ENCODE measurements at regions not wholly inside any gene's neighbourhood (a gene's known extent, or its start where the extent isn't known, plus 50 kb on each side); places are given as distances from the start of the nearest gene placed in this dataset.

DNA sequence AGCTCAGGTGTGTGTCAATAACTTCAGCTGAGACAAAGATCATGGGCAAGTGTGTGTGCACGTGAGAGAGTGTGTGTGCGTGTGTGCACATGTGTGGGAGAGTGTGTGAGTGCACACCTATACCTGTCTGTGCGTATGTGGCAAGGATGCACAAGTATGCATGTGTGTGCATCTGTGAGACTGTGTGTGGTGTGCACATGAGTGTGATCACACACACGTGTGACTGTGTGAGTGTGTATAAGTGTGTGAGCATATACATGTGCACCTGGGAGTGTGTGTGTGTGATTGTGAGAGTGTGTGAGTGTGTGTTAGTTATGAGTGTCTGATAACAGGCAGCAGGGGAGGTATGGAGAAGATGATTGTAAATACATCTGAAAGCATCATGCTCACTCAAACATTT, 657.3 kb upstream of the PFKP start:
- Histone ChIP-seq H3K79me2 (ENCODE audit: insufficient read depth, low read length) (no peaks in the 10 kb centered on the region), H3K4me2 (ENCODE audit: insufficient read depth, low read length) (no peak overlapping the region), H3K36me3 (ENCODE audit: insufficient read depth, low read length) (no peaks in the 10 kb centered on the region), H3K4me1 (ENCODE audit: insufficient read depth, low read length) (no peaks in the 10 kb centered on the region), H3K4me3 (ENCODE audit: insufficient read depth, low read length) (no peak overlapping the region), H3K27me3 (ENCODE audit: insufficient read depth, low read length) (no peaks in the 10 kb centered on the region), H3K27ac (ENCODE audit: low read depth, low read length) (no peak overlapping the region), H3K9me3 (ENCODE audit: low read depth, low read length) (peaks cover 3% of the 10 kb centered on the region), H4K20me1 (ENCODE audit: insufficient read depth, low read length) (no peaks in the 10 kb centered on the region), H2AFZ (ENCODE audit: low read length) (no peak overlapping the region)
- peak; percentile 10 for DNase-seq (ENCODE audit: insufficient read length, low spot score, missing footprints)
- TF ChIP-seq, protein P1, sequence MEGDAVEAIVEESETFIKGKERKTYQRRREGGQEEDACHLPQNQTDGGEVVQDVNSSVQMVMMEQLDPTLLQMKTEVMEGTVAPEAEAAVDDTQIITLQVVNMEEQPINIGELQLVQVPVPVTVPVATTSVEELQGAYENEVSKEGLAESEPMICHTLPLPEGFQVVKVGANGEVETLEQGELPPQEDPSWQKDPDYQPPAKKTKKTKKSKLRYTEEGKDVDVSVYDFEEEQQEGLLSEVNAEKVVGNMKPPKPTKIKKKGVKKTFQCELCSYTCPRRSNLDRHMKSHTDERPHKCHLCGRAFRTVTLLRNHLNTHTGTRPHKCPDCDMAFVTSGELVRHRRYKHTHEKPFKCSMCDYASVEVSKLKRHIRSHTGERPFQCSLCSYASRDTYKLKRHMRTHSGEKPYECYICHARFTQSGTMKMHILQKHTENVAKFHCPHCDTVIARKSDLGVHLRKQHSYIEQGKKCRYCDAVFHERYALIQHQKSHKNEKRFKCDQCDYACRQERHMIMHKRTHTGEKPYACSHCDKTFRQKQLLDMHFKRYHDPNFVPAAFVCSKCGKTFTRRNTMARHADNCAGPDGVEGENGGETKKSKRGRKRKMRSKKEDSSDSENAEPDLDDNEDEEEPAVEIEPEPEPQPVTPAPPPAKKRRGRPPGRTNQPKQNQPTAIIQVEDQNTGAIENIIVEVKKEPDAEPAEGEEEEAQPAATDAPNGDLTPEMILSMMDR (IDR thresholded peaks at IDR 0.05; ENCODE audit: extremely low read depth, low read depth, low read length) = no peak

DNA sequence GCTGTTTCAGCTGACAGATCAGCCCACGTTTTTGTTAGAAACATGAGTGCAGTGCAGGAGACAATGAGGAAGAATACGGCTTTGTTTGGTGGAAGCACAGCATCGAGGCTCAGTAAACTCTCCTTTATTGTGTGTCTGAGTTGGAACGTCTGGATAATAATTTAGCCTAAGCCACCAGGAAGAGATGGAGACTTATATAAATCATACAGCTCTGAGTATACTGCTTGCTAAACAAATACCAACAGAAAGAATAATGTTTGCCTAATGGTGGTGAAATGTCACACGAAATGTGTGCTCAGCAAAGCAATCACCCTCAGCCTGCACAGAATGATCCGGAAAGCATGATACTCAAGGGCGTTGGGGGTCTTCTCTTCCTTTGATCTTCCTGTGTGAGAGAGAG, 664.1 kb upstream of the ADARB2 start:
- no peak overlapping the region for H3K27ac ChIP-seq (ENCODE audit: low read depth, low read length)
- H3K36me3 ChIP-seq (ENCODE audit: insufficient read depth, low read length) = no peaks in the 10 kb centered on the region
- no peaks in the 10 kb centered on the region for H3K4me1 ChIP-seq (ENCODE audit: insufficient read depth, low read length)
- no peak overlapping the region for H3K4me3 ChIP-seq (ENCODE audit: insufficient read depth, low read length)
- no peak overlapping the region for H2AFZ ChIP-seq (ENCODE audit: low read length)
- H3K4me2 ChIP-seq (ENCODE audit: insufficient read depth, low read length) = no peak overlapping the region
- DNase-seq (ENCODE audit: insufficient read length, low spot score, missing footprints) = no peak
- TF ChIP-seq, protein P1 (IDR thresholded peaks at IDR 0.05; ENCODE audit: extremely low read depth, low read depth, low read length) = no peak
- no peaks in the 10 kb centered on the region for H3K79me2 ChIP-seq (ENCODE audit: insufficient read depth, low read length)
- H4K20me1 ChIP-seq (ENCODE audit: insufficient read depth, low read length) = no peaks in the 10 kb centered on the region
- H3K9me3 ChIP-seq (ENCODE audit: low read depth, low read length) = no peaks in the 10 kb centered on the region
- no peaks in the 10 kb centered on the region for H3K27me3 ChIP-seq (ENCODE audit: insufficient read depth, low read length)

DNA sequence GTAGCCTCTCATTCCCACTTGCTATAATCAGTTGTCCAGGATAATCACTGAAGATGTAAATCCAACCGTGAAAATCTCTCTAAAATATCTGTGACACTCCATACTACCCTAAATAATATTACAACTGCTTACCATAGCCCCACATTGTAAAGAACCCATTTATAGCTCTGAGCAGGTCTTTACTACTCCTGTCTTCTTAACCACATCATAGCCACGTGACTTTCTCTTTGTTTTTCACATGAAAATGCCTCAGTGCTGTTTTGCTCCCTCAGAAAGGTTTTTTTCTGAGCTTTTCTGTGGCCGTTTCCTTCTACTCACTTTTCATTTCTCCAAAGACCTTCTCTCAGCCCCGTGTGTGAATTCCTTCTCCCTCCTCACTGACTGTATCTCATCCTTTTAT, 662.2 kb upstream of the ADARB2 start:
- no peaks in the 10 kb centered on the region for H3K27me3 ChIP-seq (ENCODE audit: insufficient read depth, low read length)
- no peaks in the 10 kb centered on the region for H3K9me3 ChIP-seq (ENCODE audit: low read depth, low read length)
- no peaks in the 10 kb centered on the region for H3K79me2 ChIP-seq (ENCODE audit: insufficient read depth, low read length)
- DNase-seq (ENCODE audit: insufficient read length, low spot score, missing footprints) = no peak
- H3K4me1 ChIP-seq (ENCODE audit: insufficient read depth, low read length) = no peaks in the 10 kb centered on the region
- no peak overlapping the region for H3K4me3 ChIP-seq (ENCODE audit: insufficient read depth, low read length)
- no peaks in the 10 kb centered on the region for H4K20me1 ChIP-seq (ENCODE audit: insufficient read depth, low read length)
- TF ChIP-seq, protein P1 (IDR thresholded peaks at IDR 0.05; ENCODE audit: extremely low read depth, low read depth, low read length) = no peak
- H2AFZ ChIP-seq (ENCODE audit: low read length) = no peak overlapping the region
- no peak overlapping the region for H3K4me2 ChIP-seq (ENCODE audit: insufficient read depth, low read length)
- H3K36me3 ChIP-seq (ENCODE audit: insufficient read depth, low read length) = no peaks in the 10 kb centered on the region
- no peak overlapping the region for H3K27ac ChIP-seq (ENCODE audit: low read depth, low read length)

DNA sequence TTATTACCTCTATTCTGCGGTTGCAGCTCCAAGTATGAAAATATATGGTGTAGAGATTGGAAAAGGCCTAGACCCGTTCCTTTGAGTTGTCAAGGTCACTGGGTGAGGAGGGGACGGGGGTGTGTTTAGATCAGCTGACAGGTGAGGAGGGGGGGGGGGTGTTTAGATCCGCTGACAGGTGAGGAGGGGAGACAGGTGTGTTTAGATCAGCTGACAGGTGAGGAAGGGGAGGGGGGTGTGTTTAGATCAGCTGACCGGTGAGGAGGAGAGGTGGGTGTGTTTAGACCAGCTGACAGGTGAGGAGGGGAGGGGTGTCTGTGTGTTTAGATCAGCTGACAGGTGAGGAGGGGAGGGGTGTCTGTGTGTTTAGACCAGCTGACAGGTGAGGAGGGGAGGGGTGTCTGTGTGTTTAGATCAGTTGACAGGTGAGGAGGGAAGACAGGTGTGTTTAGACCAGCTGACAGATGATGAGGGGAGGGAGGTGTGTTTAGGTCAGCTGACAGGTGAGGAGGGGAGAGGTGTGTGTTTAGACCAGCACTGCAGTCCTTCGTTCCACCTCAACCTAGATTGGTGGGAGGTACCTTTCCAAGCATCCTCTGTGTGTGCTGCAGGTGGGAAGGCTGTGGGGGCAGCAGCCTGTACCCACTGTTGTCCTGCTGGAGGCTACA, 655.0 kb upstream of the ADARB2 start:
- TF ChIP-seq, protein P1 (IDR thresholded peaks at IDR 0.05; ENCODE audit: extremely low read depth, low read depth, low read length) = no peak
- DNase-seq (ENCODE audit: insufficient read length, low spot score, missing footprints) = no peak
- no peak overlapping the region for H2AFZ ChIP-seq (ENCODE audit: low read length)

More for the DNA sequence above, 655.0 kb upstream of the ADARB2 start:
- Histone ChIP-seq H3K27me3 (ENCODE audit: insufficient read depth, low read length) (no peaks in the 10 kb centered on the region), H3K36me3 (ENCODE audit: insufficient read depth, low read length) (no peaks in the 10 kb centered on the region), H3K27ac (ENCODE audit: low read depth, low read length) (no peak overlapping the region), H3K4me2 (ENCODE audit: insufficient read depth, low read length) (no peak overlapping the region), H3K4me3 (ENCODE audit: insufficient read depth, low read length) (no peak overlapping the region), H3K9me3 (ENCODE audit: low read depth, low read length) (peaks cover 4% of the 10 kb centered on the region), H3K79me2 (ENCODE audit: insufficient read depth, low read length) (no peaks in the 10 kb centered on the region), H4K20me1 (ENCODE audit: insufficient read depth, low read length) (no peaks in the 10 kb centered on the region), H3K4me1 (ENCODE audit: insufficient read depth, low read length) (no peaks in the 10 kb centered on the region)

Data from osteoblast (primary cell).